ENCODE measurements at regions not wholly inside any gene's neighbourhood (a gene's known extent, or its start where the extent isn't known, plus 50 kb on each side); places are given as distances from the start of the nearest gene placed in this dataset.

GRCh38 chr10:78932054-78932386 lies 136.7 kb upstream of the ZMIZ1 start:
- TF ChIP-seq, protein P1, sequence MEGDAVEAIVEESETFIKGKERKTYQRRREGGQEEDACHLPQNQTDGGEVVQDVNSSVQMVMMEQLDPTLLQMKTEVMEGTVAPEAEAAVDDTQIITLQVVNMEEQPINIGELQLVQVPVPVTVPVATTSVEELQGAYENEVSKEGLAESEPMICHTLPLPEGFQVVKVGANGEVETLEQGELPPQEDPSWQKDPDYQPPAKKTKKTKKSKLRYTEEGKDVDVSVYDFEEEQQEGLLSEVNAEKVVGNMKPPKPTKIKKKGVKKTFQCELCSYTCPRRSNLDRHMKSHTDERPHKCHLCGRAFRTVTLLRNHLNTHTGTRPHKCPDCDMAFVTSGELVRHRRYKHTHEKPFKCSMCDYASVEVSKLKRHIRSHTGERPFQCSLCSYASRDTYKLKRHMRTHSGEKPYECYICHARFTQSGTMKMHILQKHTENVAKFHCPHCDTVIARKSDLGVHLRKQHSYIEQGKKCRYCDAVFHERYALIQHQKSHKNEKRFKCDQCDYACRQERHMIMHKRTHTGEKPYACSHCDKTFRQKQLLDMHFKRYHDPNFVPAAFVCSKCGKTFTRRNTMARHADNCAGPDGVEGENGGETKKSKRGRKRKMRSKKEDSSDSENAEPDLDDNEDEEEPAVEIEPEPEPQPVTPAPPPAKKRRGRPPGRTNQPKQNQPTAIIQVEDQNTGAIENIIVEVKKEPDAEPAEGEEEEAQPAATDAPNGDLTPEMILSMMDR (IDR thresholded peaks at IDR 0.05), result no peak
- TF ChIP-seq POLR2A (IDR thresholded peaks at IDR 0.05), result no peak

Measured in testis (tissue), 2 donors.